DMS153 treated with DMSO at 0.1 percent for 48 hours (cell line): ENCODE measurements at regions not wholly inside any gene's neighbourhood (a gene's known extent, or its start where the extent isn't known, plus 50 kb on each side); places are given as distances from the start of the nearest gene placed in this dataset.
"Not testable (repeated sequence)": the region's sequence is repeated elsewhere in the genome, so short reads cannot be mapped to it uniquely, and the experiment has no call there.

Experiments
- DNase-seq: peaks from one replicate; lab custom pipeline; 2025; ENCODE audit not compliant: unreplicated experiment; lab: John Stamatoyannopoulos, UW

GRCh38 chr17:5745111-5745813 is 161.0 kb upstream of the NLRP1 start:
- no peak for DNase-seq

GRCh38 chr17:5747276-5747675 is 163.0 kb upstream of the NLRP1 start:
- DNase-seq = no peak

- DNase-seq = no peak
Measured at GRCh38 chr17:5747964-5748363, 163.7 kb upstream of the NLRP1 start.

GRCh38 chr17:5753421-5753820 is 169.1 kb upstream of the NLRP1 start:
- DNase-seq = no peak

- DNase-seq = no peak
Measured at GRCh38 chr17:5757314-5757907, 173.1 kb upstream of the NLRP1 start.

- no peak for DNase-seq
Measured at GRCh38 chr17:5758651-5759050, 174.3 kb upstream of the NLRP1 start.

GRCh38 chr17:5759501-5759925 is 175.2 kb upstream of the NLRP1 start:
- no peak for DNase-seq

- DNase-seq = no peak
Measured at GRCh38 chr17:5762191-5762590, 177.9 kb upstream of the NLRP1 start.

- no peak for DNase-seq
Measured at GRCh38 chr17:5763595-5764306, 179.4 kb upstream of the NLRP1 start.

- DNase-seq = peak; percentile 17
Measured at GRCh38 chr17:5769593-5770354, 185.5 kb upstream of the NLRP1 start.

- peak; percentile 1 for DNase-seq
Measured at GRCh38 chr17:5770441-5771270, 186.3 kb upstream of the NLRP1 start.

GRCh38 chr17:5771271-5771577 is 186.9 kb upstream of the NLRP1 start:
- not testable (repeated sequence) for DNase-seq

GRCh38 chr17:5772017-5772416 is 187.7 kb upstream of the NLRP1 start:
- not testable (repeated sequence) for DNase-seq

GRCh38 chr17:5772720-5773119 is 188.4 kb upstream of the NLRP1 start:
- DNase-seq = no peak

- DNase-seq = no peak
Measured at GRCh38 chr17:5773816-5774360, 189.6 kb upstream of the NLRP1 start.

- DNase-seq = no peak
Measured at GRCh38 chr17:5775098-5775497, 190.8 kb upstream of the NLRP1 start.

GRCh38 chr17:5780476-5780875 is 196.2 kb upstream of the NLRP1 start:
- no peak for DNase-seq

GRCh38 chr17:5781236-5781927 is 197.1 kb upstream of the NLRP1 start:
- no peak for DNase-seq

GRCh38 chr17:5783269-5783668 is 199.0 kb upstream of the NLRP1 start:
- DNase-seq = no peak

- DNase-seq = no peak
Measured at GRCh38 chr17:5783851-5784250, 199.5 kb upstream of the NLRP1 start.
